IPS-18a (cell line): ENCODE measurements at regions not wholly inside any gene's neighbourhood (a gene's known extent, or its start where the extent isn't known, plus 50 kb on each side); places are given as distances from the start of the nearest gene placed in this dataset.
"Not testable (repeated sequence)": the region's sequence is repeated elsewhere in the genome, so short reads cannot be mapped to it uniquely, and the experiment has no call there.

Experiments used
- H3K27ac ChIP-seq: one replicate; pipeline ENCODE4 v1.5.1; 2013; ENCODE audit warnings: low read length
- H3K27me3 ChIP-seq: one replicate; pipeline ENCODE4 v1.6.1; 2013; ENCODE audit warnings: mild to moderate bottlenecking, low read length; ENCODE audit not compliant: control insufficient read depth, insufficient read depth
- H3K36me3 ChIP-seq: one replicate; pipeline ENCODE4 v1.6.1; 2013; ENCODE audit warnings: low read depth, low read length; ENCODE audit not compliant: control insufficient read depth
- H3K4me1 ChIP-seq: one replicate; pipeline ENCODE4 v1.6.1; 2013; ENCODE audit warnings: low read depth, low read length; ENCODE audit not compliant: control insufficient read depth
- H3K4me3 ChIP-seq: one replicate; pipeline ENCODE4 v1.5.1; 2013; ENCODE audit warnings: low read length
- H3K9ac ChIP-seq: one replicate; pipeline ENCODE4 v1.6.1; 2013; ENCODE audit warnings: mild to moderate bottlenecking, low read length, moderate library complexity
- H3K9me3 ChIP-seq: one replicate; pipeline ENCODE4 v1.6.1; 2013; ENCODE audit warnings: low read depth, low read length; ENCODE audit not compliant: control insufficient read depth

- no peak overlapping the region for H3K27ac ChIP-seq
- no peaks in the 10 kb centered on the region for H3K27me3 ChIP-seq
- no peaks in the 10 kb centered on the region for H3K36me3 ChIP-seq
- H3K4me3 ChIP-seq: no peak overlapping the region
- H3K9ac ChIP-seq: no peak overlapping the region
- H3K4me1 ChIP-seq: peaks cover 16% of the 10 kb centered on the region
- H3K9me3 ChIP-seq: no peaks in the 10 kb centered on the region
Measured at GRCh38 chr4:9608300-9608699, 164.1 kb downstream of the DEFB131A start.

- not testable (repeated sequence) for H3K27me3 ChIP-seq, H3K4me1 ChIP-seq, H3K4me3 ChIP-seq, H3K9ac ChIP-seq, H3K36me3 ChIP-seq, H3K9me3 ChIP-seq, H3K27ac ChIP-seq
Measured at GRCh38 chr4:9610321-9610720, 166.1 kb downstream of the DEFB131A start.

- H3K27me3 ChIP-seq: no peaks in the 10 kb centered on the region
- H3K4me1 ChIP-seq: no peaks in the 10 kb centered on the region
- no peak overlapping the region for H3K9ac ChIP-seq
- H3K36me3 ChIP-seq: no peaks in the 10 kb centered on the region
- H3K9me3 ChIP-seq: no peaks in the 10 kb centered on the region
- no peak overlapping the region for H3K27ac ChIP-seq
- H3K4me3 ChIP-seq: no peak overlapping the region
Measured at GRCh38 chr4:9611101-9611500, 166.9 kb downstream of the DEFB131A start.

- H3K9ac ChIP-seq, H3K4me1 ChIP-seq, H3K36me3 ChIP-seq, H3K27ac ChIP-seq, H3K27me3 ChIP-seq, H3K9me3 ChIP-seq, H3K4me3 ChIP-seq: not testable (repeated sequence)
Measured at GRCh38 chr4:9636411-9636810, 145.0 kb upstream of the DRD5 start.

- H3K4me3 ChIP-seq: not testable (repeated sequence)
Measured at GRCh38 chr4:9659678-9660077, 121.8 kb upstream of the DRD5 start.

GRCh38 chr4:9660955-9661354 lies 120.5 kb upstream of the DRD5 start:
- not testable (repeated sequence) for H3K27me3 ChIP-seq, H3K4me1 ChIP-seq, H3K36me3 ChIP-seq, H3K27ac ChIP-seq, H3K9me3 ChIP-seq, H3K9ac ChIP-seq, H3K4me3 ChIP-seq

More at GRCh38 chr4:9659678-9660077, 121.8 kb upstream of the DRD5 start:
- H3K9ac ChIP-seq, H3K36me3 ChIP-seq, H3K27ac ChIP-seq, H3K9me3 ChIP-seq, H3K27me3 ChIP-seq, H3K4me1 ChIP-seq: not testable (repeated sequence)

GRCh38 chr4:9670725-9671124 lies 110.7 kb upstream of the DRD5 start:
- H3K36me3 ChIP-seq, H3K4me1 ChIP-seq, H3K9ac ChIP-seq, H3K4me3 ChIP-seq, H3K9me3 ChIP-seq, H3K27me3 ChIP-seq, H3K27ac ChIP-seq: not testable (repeated sequence)

GRCh38 chr4:9677357-9677756 lies 104.1 kb upstream of the DRD5 start:
- not testable (repeated sequence) for H3K9ac ChIP-seq, H3K27ac ChIP-seq, H3K36me3 ChIP-seq, H3K4me1 ChIP-seq, H3K27me3 ChIP-seq, H3K9me3 ChIP-seq, H3K4me3 ChIP-seq

GRCh38 chr4:9679704-9680478 lies 101.5 kb upstream of the DRD5 start:
- Histone ChIP-seq H3K9ac (no peak overlapping the region), H3K36me3 (no peaks in the 10 kb centered on the region), H3K27ac (no peak overlapping the region), H3K4me3 (no peak overlapping the region), H3K9me3 (no peaks in the 10 kb centered on the region), H3K4me1 (no peaks in the 10 kb centered on the region), H3K27me3 (no peaks in the 10 kb centered on the region)

- H3K4me1 ChIP-seq, H3K4me3 ChIP-seq, H3K9me3 ChIP-seq, H3K36me3 ChIP-seq, H3K27ac ChIP-seq, H3K9ac ChIP-seq, H3K27me3 ChIP-seq: not testable (repeated sequence)
Measured at GRCh38 chr4:9683174-9683573, 98.3 kb upstream of the DRD5 start.

GRCh38 chr4:9685016-9685415 lies 96.4 kb upstream of the DRD5 start:
- H3K27ac ChIP-seq, H3K9ac ChIP-seq, H3K4me1 ChIP-seq: not testable (repeated sequence)

GRCh38 chr4:9685692-9686091 lies 95.7 kb upstream of the DRD5 start:
- H3K9me3 ChIP-seq: no peaks in the 10 kb centered on the region
- no peaks in the 10 kb centered on the region for H3K4me1 ChIP-seq
- no peak overlapping the region for H3K4me3 ChIP-seq
- H3K27me3 ChIP-seq: no peaks in the 10 kb centered on the region
- H3K9ac ChIP-seq: no peak overlapping the region
- H3K36me3 ChIP-seq: no peaks in the 10 kb centered on the region
- no peak overlapping the region for H3K27ac ChIP-seq

More at GRCh38 chr4:9685016-9685415, 96.4 kb upstream of the DRD5 start:
- H3K9me3 ChIP-seq, H3K4me3 ChIP-seq, H3K36me3 ChIP-seq, H3K27me3 ChIP-seq: not testable (repeated sequence)
